OCI-LY7 (cell line): ENCODE measurements at regions not wholly inside any gene's neighbourhood (a gene's known extent, or its start where the extent isn't known, plus 50 kb on each side); places are given as distances from the start of the nearest gene placed in this dataset.

Experiments used
- CTCF ChIP-seq: fragments of 200-600 bp; sonication (generic); conservative IDR thresholded peaks from 2 replicates; pipeline ENCODE4 v1.5.1; 2014; ENCODE audit warnings: mild to moderate bottlenecking, antibody characterized with exemption, low read length, moderate library complexity, mixed read lengths
- EZH2phosphoT487 ChIP-seq: fragments of 200-600 bp; sonication (generic); IDR thresholded peaks from 2 replicates; pipeline ENCODE4 v1.6.1; 2018; ENCODE audit warnings: low read depth, borderline replicate concordance, mild to moderate bottlenecking, mixed run types, antibody characterized with exemption, low read length, moderate library complexity, mixed read lengths

GRCh38 chrX:39030636-39031035 lies 229.4 kb downstream of the MID1IP1 start:
- TF ChIP-seq CTCF (no peak), EZH2phosphoT487 (no peak)
